Bronchial epithelial cell (primary cell): ENCODE measurements at regions not wholly inside any gene's neighbourhood (a gene's known extent, or its start where the extent isn't known, plus 50 kb on each side); places are given as distances from the start of the nearest gene placed in this dataset.

ENCODE experiments used
- DNase-seq: peaks from one replicate; pipeline ENCODE4 v3.0.0-alpha.2; 2010; ENCODE audit warnings: low read depth
- FAIRE-seq: peaks from 2 replicates; lab custom pipeline; 2011; peaks lifted over from hg19 to GRCh38; lab: Jason Lieb, UNC
- H3K27me3 ChIP-seq: 2 replicates; pipeline ENCODE4 v1.5.1; 2011; ENCODE audit warnings: low read length; ENCODE audit not compliant: control insufficient read depth, insufficient read depth
- H3K36me3 ChIP-seq: 2 replicates; pipeline ENCODE4 v1.5.1; 2011; ENCODE audit warnings: low read length; ENCODE audit not compliant: control insufficient read depth, insufficient read depth
- H3K4me3 ChIP-seq: 2 replicates; pipeline ENCODE4 v1.5.1; 2011; ENCODE audit warnings: mild to moderate bottlenecking, low read depth, low read length, control low read depth
- TF ChIP-seq, protein P1 (sequence below): IDR thresholded peaks from 2 replicates; pipeline ENCODE4 v1.5.1; 2011; ENCODE audit warnings: mild to moderate bottlenecking, moderate library complexity, low read length, control low read depth, inconsistent platforms; ENCODE audit not compliant: insufficient read depth, severe bottlenecking

DNA sequence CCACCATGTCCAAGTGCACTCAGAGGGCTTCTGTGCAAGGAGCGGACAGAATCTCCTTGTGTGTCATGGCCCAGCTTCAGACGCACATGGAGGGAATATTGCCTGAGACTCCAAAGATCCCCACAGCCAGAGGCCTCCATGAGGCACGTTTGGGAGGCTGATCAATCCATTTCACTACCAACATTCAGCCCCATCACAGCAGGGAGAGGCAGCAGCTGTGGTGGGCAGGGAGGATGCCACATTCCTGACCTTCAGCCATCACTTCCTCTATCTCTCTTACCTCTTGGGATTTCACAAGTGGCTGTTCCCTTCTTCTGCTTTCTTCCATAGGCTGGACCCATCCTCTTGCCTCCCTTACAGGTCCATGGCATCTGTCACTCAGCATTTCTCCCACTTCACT lies 82.4 kb upstream of the MBNL2 start:
- TF ChIP-seq, protein P1, sequence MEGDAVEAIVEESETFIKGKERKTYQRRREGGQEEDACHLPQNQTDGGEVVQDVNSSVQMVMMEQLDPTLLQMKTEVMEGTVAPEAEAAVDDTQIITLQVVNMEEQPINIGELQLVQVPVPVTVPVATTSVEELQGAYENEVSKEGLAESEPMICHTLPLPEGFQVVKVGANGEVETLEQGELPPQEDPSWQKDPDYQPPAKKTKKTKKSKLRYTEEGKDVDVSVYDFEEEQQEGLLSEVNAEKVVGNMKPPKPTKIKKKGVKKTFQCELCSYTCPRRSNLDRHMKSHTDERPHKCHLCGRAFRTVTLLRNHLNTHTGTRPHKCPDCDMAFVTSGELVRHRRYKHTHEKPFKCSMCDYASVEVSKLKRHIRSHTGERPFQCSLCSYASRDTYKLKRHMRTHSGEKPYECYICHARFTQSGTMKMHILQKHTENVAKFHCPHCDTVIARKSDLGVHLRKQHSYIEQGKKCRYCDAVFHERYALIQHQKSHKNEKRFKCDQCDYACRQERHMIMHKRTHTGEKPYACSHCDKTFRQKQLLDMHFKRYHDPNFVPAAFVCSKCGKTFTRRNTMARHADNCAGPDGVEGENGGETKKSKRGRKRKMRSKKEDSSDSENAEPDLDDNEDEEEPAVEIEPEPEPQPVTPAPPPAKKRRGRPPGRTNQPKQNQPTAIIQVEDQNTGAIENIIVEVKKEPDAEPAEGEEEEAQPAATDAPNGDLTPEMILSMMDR = no peak
- H3K4me3 ChIP-seq = no peak overlapping the region
- no peak for DNase-seq
- FAIRE-seq = no peak
- no peaks in the 10 kb centered on the region for H3K36me3 ChIP-seq
- no peaks in the 10 kb centered on the region for H3K27me3 ChIP-seq

DNA sequence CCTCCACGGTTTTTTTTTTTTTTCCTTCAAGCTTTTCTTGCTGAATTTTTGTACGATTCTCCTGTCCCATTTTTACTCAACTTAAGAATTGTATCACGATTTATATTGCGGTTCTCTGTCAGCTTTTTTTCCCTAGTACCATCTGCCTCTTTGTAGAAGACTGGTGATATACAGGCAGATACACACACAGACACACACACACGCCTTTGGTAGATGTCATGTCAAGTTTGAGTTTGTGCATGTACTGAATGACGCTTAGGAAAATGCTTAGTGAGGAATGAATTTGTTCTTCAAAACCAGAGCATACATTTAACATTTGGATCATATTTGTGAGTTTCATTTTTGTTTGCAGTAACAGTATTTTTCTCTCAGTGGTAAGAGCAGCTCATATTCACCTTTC lies 82.0 kb upstream of the MBNL2 start:
- DNase-seq = no peak
- TF ChIP-seq, protein P1 = no peak
- H3K4me3 ChIP-seq = no peak overlapping the region
- H3K36me3 ChIP-seq = no peaks in the 10 kb centered on the region
- no peaks in the 10 kb centered on the region for H3K27me3 ChIP-seq
- FAIRE-seq = no peak

DNA sequence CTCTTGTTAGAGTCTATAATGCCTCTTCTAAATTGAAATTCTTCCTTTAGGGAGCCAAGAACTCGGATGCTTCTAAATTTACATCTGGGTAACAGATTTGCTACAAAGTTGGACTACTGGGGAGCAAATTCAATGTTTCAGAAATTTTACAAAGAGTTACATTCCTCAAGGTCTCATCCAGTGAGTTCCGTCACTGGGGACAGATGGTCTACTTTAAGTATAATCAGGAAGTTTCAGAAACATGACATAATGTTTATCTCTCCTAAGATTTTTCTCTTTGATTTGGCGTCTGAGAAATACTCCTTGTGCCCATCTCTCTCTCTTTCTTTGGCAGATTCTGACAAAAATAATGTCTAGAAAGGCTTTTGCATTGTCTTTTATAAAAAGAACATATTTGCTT lies 81.5 kb upstream of the MBNL2 start:
- no peak for DNase-seq
- Histone ChIP-seq H3K36me3 (no peaks in the 10 kb centered on the region), H3K27me3 (no peaks in the 10 kb centered on the region), H3K4me3 (no peak overlapping the region)
- FAIRE-seq = no peak
- TF ChIP-seq, protein P1 = no peak

DNA sequence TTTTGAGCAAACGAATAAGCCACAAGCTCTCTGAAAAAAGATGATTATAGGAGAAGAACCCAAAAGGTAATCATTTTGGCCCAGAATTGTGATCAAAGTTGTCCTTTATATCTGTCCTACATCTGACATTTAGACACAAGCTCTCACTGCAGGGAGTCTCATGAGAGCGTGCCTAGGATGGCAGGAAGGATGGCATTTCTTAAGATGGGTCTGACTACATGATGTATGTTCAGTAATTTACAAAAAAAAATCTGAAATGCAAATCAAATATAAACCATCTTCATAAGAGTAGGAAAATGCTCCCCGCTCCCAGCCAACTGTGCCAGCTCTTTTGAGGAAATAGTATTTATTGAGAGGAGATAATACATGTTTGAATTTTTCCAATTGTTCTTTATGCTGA lies 81.0 kb upstream of the MBNL2 start:
- TF ChIP-seq, protein P1 = no peak
- Histone ChIP-seq H3K27me3 (no peaks in the 10 kb centered on the region), H3K36me3 (no peaks in the 10 kb centered on the region), H3K4me3 (no peak overlapping the region)
- FAIRE-seq (no peak), DNase-seq (no peak)

DNA sequence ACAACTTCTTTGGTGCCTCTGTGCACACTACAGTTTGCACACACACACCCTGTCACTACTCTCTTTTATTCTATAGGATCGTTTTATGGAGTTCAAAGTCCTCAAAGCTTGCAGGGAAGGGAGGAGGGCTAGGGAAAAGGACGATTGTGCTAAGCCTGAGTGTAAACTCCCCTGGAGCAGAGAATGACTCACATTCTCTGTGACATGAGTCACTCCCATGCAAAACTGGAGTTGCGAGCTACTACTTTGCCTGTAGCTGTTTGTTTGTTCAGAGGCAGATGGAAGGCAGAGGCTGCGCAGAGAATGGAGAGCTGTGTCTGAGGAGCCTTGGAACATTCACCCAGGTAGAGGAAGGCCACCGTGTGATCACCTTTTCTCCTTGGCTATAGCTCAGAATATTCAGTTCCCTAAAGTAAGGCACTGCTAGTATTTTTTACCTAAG lies 80.5 kb upstream of the MBNL2 start:
- peak; percentile 95 for DNase-seq
- no peak for FAIRE-seq
- Histone ChIP-seq H3K4me3 (no peak overlapping the region), H3K27me3 (no peaks in the 10 kb centered on the region), H3K36me3 (no peaks in the 10 kb centered on the region)
- TF ChIP-seq, protein P1 = no peak

DNA sequence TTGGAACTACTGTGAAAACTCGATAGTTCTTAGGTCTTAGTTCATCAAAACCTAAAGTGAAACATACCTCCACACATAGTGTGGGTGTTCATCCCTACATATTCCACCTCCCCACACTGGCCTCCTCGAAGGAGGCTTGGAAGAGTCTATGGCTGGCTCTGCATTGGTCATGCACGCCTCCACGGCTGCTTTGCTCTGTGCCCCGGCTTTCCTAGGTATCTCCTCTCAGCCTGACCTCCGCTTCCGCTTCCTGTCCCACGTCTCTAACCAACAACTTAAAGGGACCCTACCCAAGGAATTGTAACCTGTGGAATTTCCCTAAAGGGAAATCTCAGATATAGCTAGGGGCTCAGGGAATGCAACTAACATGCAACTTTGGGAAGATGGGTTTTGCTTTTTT lies 79.7 kb upstream of the MBNL2 start:
- DNase-seq = no peak
- no peak for FAIRE-seq
- TF ChIP-seq, protein P1 = no peak
- H3K36me3 ChIP-seq = no peaks in the 10 kb centered on the region
- no peaks in the 10 kb centered on the region for H3K27me3 ChIP-seq
- no peak overlapping the region for H3K4me3 ChIP-seq
